GM12873 (cell line): ENCODE measurements at regions not wholly inside any gene's neighbourhood (a gene's known extent, or its start where the extent isn't known, plus 50 kb on each side); places are given as distances from the start of the nearest gene placed in this dataset.

ENCODE experiments used
- TF ChIP-seq, protein P1 (sequence below): IDR thresholded peaks from 2 replicates; pipeline ENCODE4 v1.5.1; 2012; ENCODE audit warnings: low read depth, mild to moderate bottlenecking, moderate library complexity, low read length, control low read depth; ENCODE audit not compliant: insufficient read depth; ENCODE audit errors: missing control alignments

GRCh38 chr20:16664020-16664419, 65.8 kb upstream of the SNRPB2 start:
- TF ChIP-seq, protein P1, sequence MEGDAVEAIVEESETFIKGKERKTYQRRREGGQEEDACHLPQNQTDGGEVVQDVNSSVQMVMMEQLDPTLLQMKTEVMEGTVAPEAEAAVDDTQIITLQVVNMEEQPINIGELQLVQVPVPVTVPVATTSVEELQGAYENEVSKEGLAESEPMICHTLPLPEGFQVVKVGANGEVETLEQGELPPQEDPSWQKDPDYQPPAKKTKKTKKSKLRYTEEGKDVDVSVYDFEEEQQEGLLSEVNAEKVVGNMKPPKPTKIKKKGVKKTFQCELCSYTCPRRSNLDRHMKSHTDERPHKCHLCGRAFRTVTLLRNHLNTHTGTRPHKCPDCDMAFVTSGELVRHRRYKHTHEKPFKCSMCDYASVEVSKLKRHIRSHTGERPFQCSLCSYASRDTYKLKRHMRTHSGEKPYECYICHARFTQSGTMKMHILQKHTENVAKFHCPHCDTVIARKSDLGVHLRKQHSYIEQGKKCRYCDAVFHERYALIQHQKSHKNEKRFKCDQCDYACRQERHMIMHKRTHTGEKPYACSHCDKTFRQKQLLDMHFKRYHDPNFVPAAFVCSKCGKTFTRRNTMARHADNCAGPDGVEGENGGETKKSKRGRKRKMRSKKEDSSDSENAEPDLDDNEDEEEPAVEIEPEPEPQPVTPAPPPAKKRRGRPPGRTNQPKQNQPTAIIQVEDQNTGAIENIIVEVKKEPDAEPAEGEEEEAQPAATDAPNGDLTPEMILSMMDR: no peak

- TF ChIP-seq, protein P1: no peak
These were observed 67.4 kb upstream of the SNRPB2 start for GRCh38 chr20:16662467-16662866.

DNA sequence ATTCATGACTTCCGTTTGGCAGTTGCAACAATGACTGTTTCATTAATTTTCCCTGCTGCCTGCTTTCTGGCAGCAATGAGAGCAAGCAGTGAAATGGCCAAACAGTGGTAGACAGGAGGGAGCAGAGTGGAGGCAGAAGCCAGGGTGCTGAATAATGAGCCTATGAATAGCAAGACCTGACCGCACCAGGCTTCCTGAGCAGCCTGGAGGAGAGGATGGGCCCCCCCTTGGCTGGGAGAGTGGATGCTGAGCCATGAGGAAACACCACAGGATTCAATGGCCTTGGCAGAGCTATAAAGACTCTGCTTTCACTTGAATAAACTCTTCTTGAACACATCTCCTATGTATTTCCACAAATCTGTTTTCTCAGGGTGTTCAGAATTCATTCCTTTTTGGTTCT, 68.1 kb upstream of the SNRPB2 start:
- TF ChIP-seq, protein P1: no peak

DNA sequence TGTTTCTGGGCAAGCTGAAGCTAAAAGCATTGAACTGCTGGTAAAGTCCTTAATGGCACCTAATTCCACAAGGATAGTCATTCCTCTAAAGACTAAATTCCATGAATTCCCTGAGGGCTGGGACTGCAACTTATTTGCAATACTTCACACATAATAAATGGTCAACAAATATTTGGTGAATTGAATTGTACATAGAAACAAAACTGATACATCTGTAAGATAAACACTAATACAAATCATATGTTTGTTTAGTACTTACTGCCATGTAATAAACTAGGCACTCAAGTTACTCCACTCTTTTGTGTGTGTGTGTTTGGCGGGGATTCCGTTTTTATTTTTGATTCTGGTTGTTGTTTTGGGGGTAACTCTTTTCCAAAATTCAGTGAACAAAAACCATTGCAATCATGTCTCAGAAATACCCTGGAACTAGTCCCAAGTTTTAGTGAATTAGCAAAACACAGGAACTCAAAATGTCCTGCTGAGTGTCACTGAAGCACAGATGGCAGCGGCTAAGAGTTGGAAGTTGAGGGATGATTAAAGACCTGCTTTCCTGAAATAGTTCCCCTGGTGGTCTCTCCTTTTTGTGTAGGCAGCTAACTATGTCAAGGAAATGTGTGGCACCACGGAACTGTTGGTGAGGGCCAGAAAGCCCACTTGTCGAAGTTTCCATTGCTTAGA, 74.8 kb upstream of the SNRPB2 start:
- TF ChIP-seq, protein P1: no peak

DNA sequence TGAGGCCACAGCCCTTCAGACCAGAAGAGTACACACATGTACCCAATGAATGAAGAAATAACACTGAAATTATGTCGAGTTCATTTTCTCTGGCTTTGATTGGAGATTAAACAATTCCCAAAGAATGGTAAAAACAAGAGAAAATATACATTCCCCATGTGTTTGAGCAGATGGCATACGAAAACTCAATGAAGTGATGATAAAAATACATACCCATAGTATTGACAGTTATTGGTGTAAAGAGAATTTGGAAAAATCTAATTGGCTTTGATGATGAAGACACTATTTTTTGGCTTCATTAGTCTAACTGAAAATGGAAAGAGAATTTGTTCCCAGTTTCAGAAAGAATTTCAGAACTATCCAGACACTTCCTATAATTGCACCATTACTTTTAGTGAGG, 76.6 kb upstream of the SNRPB2 start:
- TF ChIP-seq, protein P1: no peak

GRCh38 chr20:16647875-16648597, 74.8 kb upstream of the KIF16B start:
- TF ChIP-seq, protein P1: no peak

DNA sequence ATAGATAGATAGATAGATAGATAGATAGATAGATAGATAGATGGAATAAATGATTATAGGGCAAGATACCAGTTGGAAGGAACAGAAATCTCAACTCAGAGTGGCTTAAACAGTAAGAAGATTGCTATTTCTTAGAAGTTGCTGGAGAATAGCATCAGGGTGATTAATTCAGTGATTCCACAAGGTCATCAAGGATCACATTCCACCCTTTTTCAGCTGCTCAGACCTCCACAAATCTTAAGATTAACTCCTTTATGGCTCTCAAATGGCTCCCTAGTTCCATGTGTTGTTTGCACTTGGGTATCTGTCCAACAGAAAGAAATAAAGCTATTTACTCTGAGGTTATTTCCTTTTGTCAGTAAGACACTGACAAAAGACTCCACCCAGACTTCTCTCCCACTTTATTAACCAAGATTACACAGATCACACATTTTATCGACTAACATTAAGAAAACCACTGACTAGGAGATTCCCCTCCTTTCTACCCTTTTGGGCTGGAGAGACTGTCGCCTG, 68.3 kb upstream of the KIF16B start:
- TF ChIP-seq, protein P1: no peak
